ENCODE measurements at regions not wholly inside any gene's neighbourhood (a gene's known extent, or its start where the extent isn't known, plus 50 kb on each side); places are given as distances from the start of the nearest gene placed in this dataset.
"Not testable (repeated sequence)": the region's sequence is repeated elsewhere in the genome, so short reads cannot be mapped to it uniquely, and the experiment has no call there.

DNA sequence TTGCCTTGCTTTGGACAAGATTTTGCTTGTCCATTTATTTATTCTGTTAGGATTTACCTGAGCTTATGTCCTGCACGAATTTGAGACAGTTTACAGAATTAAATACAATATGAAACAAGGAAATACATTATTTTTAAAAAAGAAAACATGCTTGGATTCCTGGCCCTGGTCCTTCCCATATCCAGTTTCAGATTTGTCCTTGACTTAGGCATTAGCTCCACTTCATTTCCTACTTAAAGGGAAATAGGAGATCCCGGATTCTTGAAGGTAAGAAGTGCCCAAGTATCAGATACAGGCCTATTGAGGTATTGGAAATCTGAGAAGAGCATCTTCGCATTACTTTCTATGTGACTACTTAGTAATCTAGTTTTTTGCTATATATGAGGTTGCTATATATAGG lies 672.0 kb downstream of the SI start:
- in situ Hi-C loops (cut with MboI; ENCODE audit: low pct_unique_long_range_greater_than_20kb, low sequenced_read_pairs, unreplicated experiment) = no loop called here
- no peak for DNase-seq (ENCODE audit: low spot score)
- TF ChIP-seq, protein P1, sequence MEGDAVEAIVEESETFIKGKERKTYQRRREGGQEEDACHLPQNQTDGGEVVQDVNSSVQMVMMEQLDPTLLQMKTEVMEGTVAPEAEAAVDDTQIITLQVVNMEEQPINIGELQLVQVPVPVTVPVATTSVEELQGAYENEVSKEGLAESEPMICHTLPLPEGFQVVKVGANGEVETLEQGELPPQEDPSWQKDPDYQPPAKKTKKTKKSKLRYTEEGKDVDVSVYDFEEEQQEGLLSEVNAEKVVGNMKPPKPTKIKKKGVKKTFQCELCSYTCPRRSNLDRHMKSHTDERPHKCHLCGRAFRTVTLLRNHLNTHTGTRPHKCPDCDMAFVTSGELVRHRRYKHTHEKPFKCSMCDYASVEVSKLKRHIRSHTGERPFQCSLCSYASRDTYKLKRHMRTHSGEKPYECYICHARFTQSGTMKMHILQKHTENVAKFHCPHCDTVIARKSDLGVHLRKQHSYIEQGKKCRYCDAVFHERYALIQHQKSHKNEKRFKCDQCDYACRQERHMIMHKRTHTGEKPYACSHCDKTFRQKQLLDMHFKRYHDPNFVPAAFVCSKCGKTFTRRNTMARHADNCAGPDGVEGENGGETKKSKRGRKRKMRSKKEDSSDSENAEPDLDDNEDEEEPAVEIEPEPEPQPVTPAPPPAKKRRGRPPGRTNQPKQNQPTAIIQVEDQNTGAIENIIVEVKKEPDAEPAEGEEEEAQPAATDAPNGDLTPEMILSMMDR (IDR thresholded peaks at IDR 0.05; ENCODE audit: extremely low read depth, insufficient read depth, missing control alignments) = no peak

DNA sequence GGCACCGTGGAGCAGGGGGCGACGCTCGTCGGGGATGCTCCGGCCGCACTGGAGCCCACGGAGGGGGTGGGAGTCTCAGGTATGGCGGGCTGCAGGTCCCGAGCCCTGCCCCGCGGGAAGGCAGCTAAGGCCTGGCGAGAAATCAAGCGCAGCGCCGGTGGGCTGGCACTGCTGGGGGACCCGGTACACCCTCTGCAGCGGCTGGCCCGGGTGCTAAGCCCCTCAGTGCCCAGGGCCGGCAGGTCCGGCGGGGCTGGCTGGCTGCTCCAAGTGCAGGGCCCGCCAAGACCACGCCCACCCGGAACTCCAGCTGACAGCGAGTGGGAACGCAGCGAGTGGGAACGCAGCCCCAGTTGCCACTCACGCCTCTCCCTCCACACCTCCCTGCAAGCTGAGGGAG lies 676.4 kb downstream of the SI start:
- TF ChIP-seq, protein P1 (IDR thresholded peaks at IDR 0.05; ENCODE audit: extremely low read depth, insufficient read depth, missing control alignments) = no peak
- DNase-seq (ENCODE audit: low spot score) = no peak
- in situ Hi-C loops (cut with MboI; ENCODE audit: low pct_unique_long_range_greater_than_20kb, low sequenced_read_pairs, unreplicated experiment) = no loop called here

DNA sequence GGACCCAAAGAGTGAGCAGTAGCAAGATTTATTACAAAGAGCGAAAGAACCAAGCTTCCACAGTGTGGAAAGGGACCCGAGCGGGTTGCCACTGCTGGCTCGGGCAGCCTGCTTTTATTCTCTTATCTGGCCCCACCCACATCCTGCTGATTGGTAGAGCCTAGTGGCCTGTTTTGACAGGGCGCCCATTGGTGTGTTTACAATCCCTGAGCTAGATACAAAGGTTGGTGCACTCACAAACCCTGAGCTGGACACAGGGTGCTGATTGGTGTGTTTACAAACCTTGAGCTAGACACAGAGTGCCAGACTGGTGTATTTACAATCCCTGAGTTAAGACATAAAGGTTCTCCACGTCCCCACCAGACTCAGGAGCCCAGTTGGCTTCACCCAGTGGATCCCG lies 676.9 kb downstream of the SI start:
- in situ Hi-C loops (cut with MboI; ENCODE audit: low pct_unique_long_range_greater_than_20kb, low sequenced_read_pairs, unreplicated experiment) = not testable (repeated sequence)

DNA sequence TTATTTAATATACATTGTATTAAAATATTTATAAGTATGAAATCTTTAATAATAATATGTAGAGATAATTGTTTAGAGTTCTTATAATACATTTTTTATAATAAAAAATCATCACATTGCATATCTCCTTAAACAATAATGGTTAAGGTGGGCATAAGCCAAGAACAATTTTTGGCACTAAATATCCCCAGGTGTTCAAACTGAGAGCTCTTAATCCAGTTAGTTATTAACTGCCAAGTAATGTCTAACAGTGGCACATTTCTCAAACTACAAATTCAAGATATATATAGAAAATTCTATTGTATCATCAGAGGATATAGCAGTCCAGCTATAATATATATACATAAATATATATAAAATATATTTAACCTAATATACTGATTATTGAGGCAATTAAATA lies 680.8 kb downstream of the SI start:
- no peak for DNase-seq (ENCODE audit: low spot score)
- in situ Hi-C loops (cut with MboI; ENCODE audit: low pct_unique_long_range_greater_than_20kb, low sequenced_read_pairs, unreplicated experiment) = no loop called here
- TF ChIP-seq, protein P1 (IDR thresholded peaks at IDR 0.05; ENCODE audit: extremely low read depth, insufficient read depth, missing control alignments) = no peak

More for the DNA sequence above, 676.9 kb downstream of the SI start:
- not testable (repeated sequence) for DNase-seq (ENCODE audit: low spot score)

DNA sequence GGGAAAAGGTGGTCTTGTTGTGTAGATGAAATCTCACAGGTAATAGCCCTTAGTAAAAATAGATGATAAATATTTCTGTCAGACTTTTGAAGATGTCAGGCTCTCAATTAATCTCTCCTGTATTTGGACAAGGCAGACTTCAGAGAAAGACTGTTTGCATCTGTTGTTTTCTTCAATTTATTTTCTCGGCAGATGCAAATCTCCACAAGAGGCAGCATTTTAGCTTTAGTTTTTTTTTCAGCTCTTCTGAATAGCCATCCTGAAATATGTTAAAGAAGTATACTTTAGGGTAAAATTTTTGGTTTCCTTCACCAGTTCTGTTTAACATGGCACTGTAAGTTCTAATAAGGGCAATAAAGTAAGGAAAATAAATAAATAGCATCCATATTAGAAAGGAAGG lies 685.1 kb downstream of the SI start:
- in situ Hi-C loops (cut with MboI; ENCODE audit: low pct_unique_long_range_greater_than_20kb, low sequenced_read_pairs, unreplicated experiment) = no loop called here
- DNase-seq (ENCODE audit: low spot score) = no peak
- TF ChIP-seq, protein P1 (IDR thresholded peaks at IDR 0.05; ENCODE audit: extremely low read depth, insufficient read depth, missing control alignments) = no peak

DNA sequence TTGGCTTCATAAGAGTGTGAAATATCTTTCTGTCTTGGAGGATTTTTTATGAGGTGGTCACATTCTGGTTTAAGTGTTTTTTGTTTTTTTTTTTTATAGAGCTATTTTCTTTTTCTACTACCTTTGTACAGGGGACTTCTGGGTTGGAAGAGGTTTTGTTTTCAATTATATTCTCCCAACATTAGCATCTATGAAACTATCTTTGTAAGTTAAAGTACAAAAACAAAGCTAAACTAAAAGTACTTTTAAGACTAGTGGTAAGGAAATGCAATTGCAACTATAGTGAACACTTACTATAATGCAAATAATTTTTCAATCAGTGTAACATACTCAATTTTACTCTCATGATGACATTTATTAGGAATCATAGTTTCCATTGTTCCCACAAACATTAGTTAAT lies 688.2 kb downstream of the SI start:
- no peak for DNase-seq (ENCODE audit: low spot score)
- in situ Hi-C loops (cut with MboI; ENCODE audit: low pct_unique_long_range_greater_than_20kb, low sequenced_read_pairs, unreplicated experiment) = no loop called here
- TF ChIP-seq, protein P1 (IDR thresholded peaks at IDR 0.05; ENCODE audit: extremely low read depth, insufficient read depth, missing control alignments) = no peak

DNA sequence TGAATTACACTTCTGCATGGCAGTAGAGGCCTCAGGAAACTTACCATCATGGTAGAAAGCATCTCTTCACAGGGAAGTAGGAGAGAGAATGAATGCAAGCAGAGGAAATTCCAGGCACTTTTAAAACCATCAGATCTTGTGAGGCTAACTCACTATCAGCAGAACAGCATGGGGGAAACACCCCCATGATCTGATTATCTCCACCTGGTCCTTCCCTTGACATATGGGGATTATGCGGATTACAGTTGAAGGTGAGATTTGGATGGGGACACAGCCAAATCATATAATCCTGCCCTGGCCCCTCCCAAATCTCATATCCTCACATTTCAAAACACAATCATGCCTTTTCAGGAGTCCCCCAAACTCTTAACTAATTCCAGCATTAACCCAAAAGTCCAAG lies 691.1 kb downstream of the SI start:
- in situ Hi-C loops (cut with MboI; ENCODE audit: low pct_unique_long_range_greater_than_20kb, low sequenced_read_pairs, unreplicated experiment) = no loop called here
- TF ChIP-seq, protein P1 (IDR thresholded peaks at IDR 0.05; ENCODE audit: extremely low read depth, insufficient read depth, missing control alignments) = no peak
- DNase-seq (ENCODE audit: low spot score) = no peak

Data from GM13977 (cell line).